CD4-positive, alpha-beta T cell (primary cell): ENCODE measurements at regions not wholly inside any gene's neighbourhood (a gene's known extent, or its start where the extent isn't known, plus 50 kb on each side); places are given as distances from the start of the nearest gene placed in this dataset.

Experiments used
- ATAC-seq: fragments of 200-7000 bp; cut with Tn5 transposase; one replicate; pipeline ENCODE4 v1.10.0; 2022; ENCODE audit warnings: mild to moderate bottlenecking; ENCODE audit not compliant: poor library complexity
- CTCF ChIA-PET: fragments of 350-600 bp; sonication (Branson Sonifier 250); formaldehyde crosslinking; loops from one replicate; lab custom pipeline; 2021; ENCODE audit warnings: antibody characterized with exemption, inconsistent platforms; lab: Charles Lee
- POLR2A ChIA-PET: fragments of 350-600 bp; sonication (Branson Sonifier 250); formaldehyde crosslinking; loops from one replicate; lab custom pipeline; 2021; ENCODE audit warnings: antibody characterized with exemption, inconsistent platforms; lab: Charles Lee
- DNase-seq, 14 experiments: peaks; one replicate each; pipeline ENCODE4 v3.0.0-alpha.2; 2013 to 2020; ENCODE audit warnings: mixed read lengths in 2 of 14
- H3K27ac ChIP-seq, 2 donors: one replicate each; pipeline versions ENCODE4 v1.5.1 to v1.7.0; 2013; ENCODE audit warnings: low read length in 2 of 2, low read depth in 1 of 2, mild to moderate bottlenecking in 1 of 2
- H3K27me3 ChIP-seq, 2 experiments: 1 replicate in 1 of 2; 2 replicates in 1 of 2; pipeline versions ENCODE4 v1.6.1 to v1.7.0; 2013; ENCODE audit warnings: low read length in 2 of 2, control low read depth in 1 of 2, mild to moderate bottlenecking in 1 of 2, moderate library complexity in 1 of 2; ENCODE audit not compliant: insufficient read depth in 2 of 2, control insufficient read depth in 1 of 2
- H3K36me3 ChIP-seq: one replicate; pipeline ENCODE4 v1.6.1; 2013; ENCODE audit warnings: low read length, control low read depth; ENCODE audit not compliant: insufficient read depth
- H3K4me1 ChIP-seq: one replicate; pipeline ENCODE4 v1.6.1; 2013; ENCODE audit warnings: low read length, control low read depth; ENCODE audit not compliant: insufficient read depth
- H3K4me3 ChIP-seq: one replicate; pipeline ENCODE4 v1.5.1; 2013; ENCODE audit warnings: mild to moderate bottlenecking, low read length, moderate library complexity
- H3K9me3 ChIP-seq, 2 experiments: 1 replicate in 1 of 2; 2 replicates in 1 of 2; pipeline versions ENCODE4 v1.6.1 to v1.7.0; 2013; ENCODE audit warnings: low read length in 2 of 2, mild to moderate bottlenecking in 2 of 2, control low read depth in 1 of 2, moderate library complexity in 1 of 2; ENCODE audit not compliant: control insufficient read depth in 1 of 2, insufficient read depth in 1 of 2
- H3K27ac Mint-ChIP-seq: one replicate; pipeline ENCODE4 v1.8.0; 2020; ENCODE audit warnings: mixed read lengths
- H3K27me3 Mint-ChIP-seq: one replicate; pipeline ENCODE4 v1.8.0; 2021; ENCODE audit warnings: mixed read lengths
- H3K36me3 Mint-ChIP-seq: one replicate; pipeline ENCODE4 v1.8.0; 2021; ENCODE audit warnings: low read depth, mixed read lengths
- H3K4me1 Mint-ChIP-seq: one replicate; pipeline ENCODE4 v1.8.0; 2021; ENCODE audit warnings: low read depth, mixed read lengths
- H3K4me3 Mint-ChIP-seq: one replicate; pipeline ENCODE4 v1.8.0; 2020; ENCODE audit warnings: mild to moderate bottlenecking, mixed read lengths
- H3K9me3 Mint-ChIP-seq: one replicate; pipeline ENCODE4 v1.8.0; 2020; ENCODE audit warnings: mixed read lengths
- CTCF ChIP-seq: fragments of 200-600 bp; IDR thresholded peaks from one replicate; pipeline ENCODE4 v1.8.0; 2022; ENCODE audit warnings: antibody characterized with exemption, mild to moderate bottlenecking
- intact Hi-C, 2 experiments: fragments of 100-400 bp; cut with DNase I in 1 of 2; cut with micrococcal nuclease in 1 of 2; formaldehyde crosslinking; loops; one replicate each; pipeline versions ENCODE4 v1.15.1 to v1.9.0; 2023 to 2025; cut with DNase I, micrococcal nuclease

GRCh38 chr1:168427051-168427450, 116.7 kb downstream of the XCL2 start:
- no peak overlapping the region for H3K27ac ChIP-seq
- DNase-seq = no peak
- Mint-ChIP-seq H3K4me1 (no peaks in the 10 kb centered on the region), H3K27me3 (no peaks in the 10 kb centered on the region), H3K36me3 (no peaks in the 10 kb centered on the region), H3K27ac (no peak overlapping the region), H3K4me3 (no peak overlapping the region), H3K9me3 (no peaks in the 10 kb centered on the region)
- H3K27me3 ChIP-seq = no peaks in the 10 kb centered on the region
- ATAC-seq = no peak
- intact Hi-C loops = no loop called here
- peaks cover 11% of the 10 kb centered on the region for H3K4me1 ChIP-seq
- H3K9me3 ChIP-seq = no peaks in the 10 kb centered on the region
- TF ChIP-seq CTCF = no peak
- POLR2A ChIA-PET = interaction anchor here (1.0 kb wide), 1 partner anchor 19 kb away, joined by 3 read pairs; no protein-coding TSS in a partner anchor
- no peaks in the 10 kb centered on the region for H3K36me3 ChIP-seq
- H3K4me3 ChIP-seq = no peak overlapping the region
- CTCF ChIA-PET = interaction anchor here (2.2 kb wide), 1 partner anchor 13 kb away, joined by 11 read pairs; no protein-coding TSS in a partner anchor

GRCh38 chr1:168424281-168424680, 119.5 kb downstream of the XCL2 start:
- H3K4me3 Mint-ChIP-seq = no peak overlapping the region
- no peaks in the 10 kb centered on the region for H3K27me3 ChIP-seq
- no peaks in the 10 kb centered on the region for H3K9me3 Mint-ChIP-seq
- intact Hi-C loops = no loop called here
- ChIA-PET CTCF (no interaction called here), POLR2A (no interaction called here)
- no peaks in the 10 kb centered on the region for H3K36me3 Mint-ChIP-seq
- no peak overlapping the region for H3K27ac Mint-ChIP-seq
- no peak overlapping the region for H3K27ac ChIP-seq
- H3K27me3 Mint-ChIP-seq = no peaks in the 10 kb centered on the region
- DNase-seq (no peak), ATAC-seq (no peak)
- no peaks in the 10 kb centered on the region for H3K36me3 ChIP-seq
- no peak for TF ChIP-seq CTCF
- peaks cover 17% of the 10 kb centered on the region for H3K4me1 Mint-ChIP-seq
- H3K9me3 ChIP-seq = no peaks in the 10 kb centered on the region
- no peak overlapping the region for H3K4me3 ChIP-seq
- peaks cover 21% of the 10 kb centered on the region for H3K4me1 ChIP-seq

- H3K9me3 ChIP-seq = no peaks in the 10 kb centered on the region
- Mint-ChIP-seq H3K4me3 (no peak overlapping the region), H3K9me3 (no peaks in the 10 kb centered on the region), H3K27ac (peak overlapping the region; percentile 66), H3K4me1 (peaks cover 17% of the 10 kb centered on the region), H3K36me3 (no peaks in the 10 kb centered on the region), H3K27me3 (no peaks in the 10 kb centered on the region)
- H3K36me3 ChIP-seq = no peaks in the 10 kb centered on the region
- TF ChIP-seq CTCF = no peak
- DNase-seq (no peak), ATAC-seq (no peak)
- no peaks in the 10 kb centered on the region for H3K27me3 ChIP-seq
- intact Hi-C loops = no loop called here
- H3K4me3 ChIP-seq = no peak overlapping the region
- H3K4me1 ChIP-seq = peaks cover 21% of the 10 kb centered on the region
- H3K27ac ChIP-seq = peak overlapping the region in 1 of 2 donors; percentile 56
- ChIA-PET POLR2A (interaction anchor here (1.3 to 2.1 kb wide), 5 partner anchors 11 to 113 kb away, joined by 3 to 8 read pairs (median 5); no protein-coding TSS in a partner anchor), CTCF (interaction anchor here (1.6 to 3.0 kb wide), 3 partner anchors 17 to 79 kb away, joined by 4 to 12 read pairs (median 12); no protein-coding TSS in a partner anchor)
These were observed 121.5 kb downstream of the XCL2 start for GRCh38 chr1:168422203-168422847.
